CD14-positive monocyte (primary cell): ENCODE measurements at regions not wholly inside any gene's neighbourhood (a gene's known extent, or its start where the extent isn't known, plus 50 kb on each side); places are given as distances from the start of the nearest gene placed in this dataset.
"Not testable (repeated sequence)": the region's sequence is repeated elsewhere in the genome, so short reads cannot be mapped to it uniquely, and the experiment has no call there.

Experiments used
- DNase-seq, 3 donors: peaks; one replicate each; pipeline ENCODE4 v3.0.0-alpha.2; 2011 to 2022
- H2AFZ ChIP-seq: 2 replicates; pipeline ENCODE4 v1.6.0; 2012; ENCODE audit warnings: mild to moderate bottlenecking, low read depth, low read length, inconsistent platforms; ENCODE audit not compliant: insufficient read depth, poor library complexity, severe bottlenecking
- H3K27ac ChIP-seq, 2 donors: 1 replicate in 1 of 2; 2 replicates in 1 of 2; pipeline ENCODE4 v1.5.1; 2012 to 2013; ENCODE audit warnings: low read length in 2 of 2, control low read depth in 1 of 2, inconsistent platforms in 1 of 2, low read depth in 1 of 2, mild to moderate bottlenecking in 1 of 2
- H3K27me3 ChIP-seq, 2 donors: one replicate each; pipeline versions ENCODE4 v1.6.0 to v1.6.1; 2011 to 2013; ENCODE audit warnings: low read length in 2 of 2; ENCODE audit not compliant: control insufficient read depth in 2 of 2, insufficient read depth in 2 of 2
- H3K36me3 ChIP-seq, 2 donors: replicated peaks in 1 of 2; 1 replicate in 1 of 2; 2 replicates in 1 of 2; pipeline versions ENCODE4 v1.5.1 to v1.6.1; 2012 to 2013; ENCODE audit warnings: low read length in 2 of 2, control low read depth in 1 of 2, inconsistent platforms in 1 of 2, mild to moderate bottlenecking in 1 of 2; ENCODE audit not compliant: insufficient read depth in 2 of 2, control insufficient read depth in 1 of 2
- H3K4me1 ChIP-seq, 2 donors: 1 replicate in 1 of 2; 2 replicates in 1 of 2; pipeline versions ENCODE4 v1.5.1 to v1.6.1; 2012 to 2013; ENCODE audit warnings: low read length in 2 of 2, control low read depth in 1 of 2, inconsistent platforms in 1 of 2, mild to moderate bottlenecking in 1 of 2, moderate library complexity in 1 of 2; ENCODE audit not compliant: insufficient read depth in 2 of 2, control insufficient read depth in 1 of 2
- H3K4me2 ChIP-seq: replicated peaks from 2 replicates; pipeline ENCODE3; 2012; ENCODE audit warnings: low read length, moderate library complexity, mild to moderate bottlenecking; ENCODE audit not compliant: poor library complexity, severe bottlenecking; ENCODE audit errors: extremely low read depth
- H3K4me3 ChIP-seq, 3 experiments: fragments of 200-600 bp in 1 of 3; sonication (generic) in 1 of 3; replicated peaks in 1 of 3; 1 replicate in 2 of 3; 2 replicates in 1 of 3; pipeline ENCODE4 v1.5.1; 2011 to 2013; ENCODE audit warnings: low read length in 3 of 3, mild to moderate bottlenecking in 3 of 3, control low read depth in 2 of 3, low read depth in 2 of 3, inconsistent platforms in 1 of 3, moderate library complexity in 1 of 3
- H3K79me2 ChIP-seq: 2 replicates; pipeline ENCODE4 v1.6.0; 2012; ENCODE audit warnings: mild to moderate bottlenecking, control low read depth, inconsistent platforms, low read length, moderate library complexity; ENCODE audit not compliant: insufficient read depth
- H3K9ac ChIP-seq: 2 replicates; pipeline ENCODE4 v1.6.0; 2017; ENCODE audit warnings: low read length, mild to moderate bottlenecking; ENCODE audit not compliant: insufficient read depth, poor library complexity, severe bottlenecking
- H3K9me3 ChIP-seq, 2 donors: replicated peaks in 1 of 2; 1 replicate in 1 of 2; 2 replicates in 1 of 2; pipeline versions ENCODE4 v1.5.1 to v1.6.1; 2012 to 2013; ENCODE audit warnings: low read length in 2 of 2, control low read depth in 1 of 2; ENCODE audit not compliant: control insufficient read depth in 1 of 2, insufficient read depth in 1 of 2
- H4K20me1 ChIP-seq: 2 replicates; pipeline ENCODE4 v1.6.0; 2012; ENCODE audit warnings: mild to moderate bottlenecking, low read length, control low read depth, moderate library complexity; ENCODE audit not compliant: insufficient read depth
- H3K27ac Mint-ChIP-seq, 7 donors: one replicate each; pipeline ENCODE4 v1.8.0; 2020; ENCODE audit warnings: mild to moderate bottlenecking in 7 of 7, mixed read lengths in 7 of 7, moderate library complexity in 6 of 7, inconsistent platforms in 2 of 7
- H3K27me3 Mint-ChIP-seq, 3 donors: one replicate each; pipeline ENCODE4 v1.8.0; 2021 to 2022; ENCODE audit warnings: low read depth in 3 of 3, mild to moderate bottlenecking in 3 of 3, mixed read lengths in 3 of 3, moderate library complexity in 3 of 3, inconsistent platforms in 1 of 3
- H3K36me3 Mint-ChIP-seq, 2 donors: one replicate each; pipeline ENCODE4 v1.8.0; 2020; ENCODE audit warnings: mixed read lengths in 2 of 2, inconsistent platforms in 1 of 2, mild to moderate bottlenecking in 1 of 2
- H3K4me1 Mint-ChIP-seq: one replicate; pipeline ENCODE4 v1.8.0; 2020; ENCODE audit warnings: mild to moderate bottlenecking, mixed read lengths
- H3K4me3 Mint-ChIP-seq, 2 donors: one replicate each; pipeline ENCODE4 v1.8.0; 2020; ENCODE audit warnings: mild to moderate bottlenecking in 2 of 2, mixed read lengths in 2 of 2, moderate library complexity in 1 of 2
- H3K9me3 Mint-ChIP-seq, 7 donors: one replicate each; pipeline ENCODE4 v1.8.0; 2020 to 2022; ENCODE audit warnings: mixed read lengths in 7 of 7, mild to moderate bottlenecking in 6 of 7, moderate library complexity in 6 of 7, inconsistent platforms in 2 of 7
- WGBS: methylation state at CpG from one replicate; pipeline ENCODE4 v1.1.5; 2013; ENCODE audit warnings: missing lambda C conversion rate; ENCODE audit not compliant: insufficient coverage; 5-methylcytosine and 5-hydroxymethylcytosine counted together
- intact Hi-C, 2 donors: fragments of 100-400 bp; cut with micrococcal nuclease; formaldehyde crosslinking; loops; one replicate each; pipeline versions ENCODE4 v1.15.0 to v1.15.1; 2023

GRCh38 chr2:132257301-132258171 lies 95.8 kb upstream of the ANKRD30BL start:
- WGBS: 3% methylated on average over 47 of the region's 79 CpGs
- H3K4me3 ChIP-seq, H3K9ac ChIP-seq, H3K4me1 ChIP-seq, H3K4me1 Mint-ChIP-seq, H3K79me2 ChIP-seq, H3K27ac Mint-ChIP-seq, intact Hi-C loops, DNase-seq, H3K36me3 Mint-ChIP-seq, H3K4me2 ChIP-seq, H2AFZ ChIP-seq, H3K27ac ChIP-seq, H3K36me3 ChIP-seq, H4K20me1 ChIP-seq: not testable (repeated sequence)
- H3K27me3 ChIP-seq: peaks cover 0 to 24% of the 10 kb centered on the region in 2 donors
- peak overlapping the region in 1 of 2 donors; percentile 78 for H3K4me3 Mint-ChIP-seq
- H3K9me3 ChIP-seq: peaks cover 17 to 34% of the 10 kb centered on the region in 2 donors
- H3K27me3 Mint-ChIP-seq: peaks cover 27 to 45% (median 32%) of the 10 kb centered on the region in 3 donors
- H3K9me3 Mint-ChIP-seq: peaks cover 24 to 49% (median 38%) of the 10 kb centered on the region in 7 donors

- H3K36me3 ChIP-seq, H3K79me2 ChIP-seq, H2AFZ ChIP-seq, H3K9ac ChIP-seq, H4K20me1 ChIP-seq, H3K4me3 ChIP-seq, H3K4me2 ChIP-seq, intact Hi-C loops, H3K4me1 ChIP-seq, H3K27ac ChIP-seq, H3K36me3 Mint-ChIP-seq, DNase-seq, H3K4me1 Mint-ChIP-seq: not testable (repeated sequence)
- peaks cover 0 to 24% of the 10 kb centered on the region in 2 donors for H3K27me3 ChIP-seq
- Mint-ChIP-seq H3K9me3 (peaks cover 13 to 35% (median 26%) of the 10 kb centered on the region in 7 donors), H3K4me3 (peak overlapping the region in 1 of 2 donors; percentile 39), H3K27ac (peak overlapping the region in 1 of 7 donors; percentile 55), H3K27me3 (peaks cover 27 to 42% (median 32%) of the 10 kb centered on the region in 3 donors)
- peaks cover 9 to 16% of the 10 kb centered on the region in 2 donors for H3K9me3 ChIP-seq
- 100% methylated on average over 5 of the region's 13 CpGs for WGBS
These were observed 97.5 kb upstream of the ANKRD30BL start for GRCh38 chr2:132259276-132259675.

- H3K4me2 ChIP-seq, H3K36me3 ChIP-seq, H3K27me3 Mint-ChIP-seq, H2AFZ ChIP-seq, intact Hi-C loops, H3K4me3 ChIP-seq, H3K4me1 Mint-ChIP-seq, H3K9ac ChIP-seq, H3K27ac Mint-ChIP-seq, H4K20me1 ChIP-seq, H3K36me3 Mint-ChIP-seq, H3K4me1 ChIP-seq, H3K9me3 Mint-ChIP-seq, H3K4me3 Mint-ChIP-seq, H3K9me3 ChIP-seq, H3K79me2 ChIP-seq, DNase-seq, H3K27ac ChIP-seq: not testable (repeated sequence)
- WGBS: 90% methylated on average over 7 of the region's 12 CpGs
- H3K27me3 ChIP-seq: peaks cover 15 to 22% of the 10 kb centered on the region in 2 donors
These were observed 103.8 kb upstream of the ANKRD30BL start for GRCh38 chr2:132265595-132265994.
